Renal cortex interstitium (tissue), 11 donors: ENCODE measurements at regions not wholly inside any gene's neighbourhood (a gene's known extent, or its start where the extent isn't known, plus 50 kb on each side); places are given as distances from the start of the nearest gene placed in this dataset.

Source experiments
- DNase-seq, 11 donors: peaks; one replicate each; pipeline ENCODE4 v3.0.0-alpha.2; 2013; ENCODE audit warnings: low read depth in 9 of 11, low spot score in 4 of 11; ENCODE audit errors: extremely low read depth in 1 of 11

DNA sequence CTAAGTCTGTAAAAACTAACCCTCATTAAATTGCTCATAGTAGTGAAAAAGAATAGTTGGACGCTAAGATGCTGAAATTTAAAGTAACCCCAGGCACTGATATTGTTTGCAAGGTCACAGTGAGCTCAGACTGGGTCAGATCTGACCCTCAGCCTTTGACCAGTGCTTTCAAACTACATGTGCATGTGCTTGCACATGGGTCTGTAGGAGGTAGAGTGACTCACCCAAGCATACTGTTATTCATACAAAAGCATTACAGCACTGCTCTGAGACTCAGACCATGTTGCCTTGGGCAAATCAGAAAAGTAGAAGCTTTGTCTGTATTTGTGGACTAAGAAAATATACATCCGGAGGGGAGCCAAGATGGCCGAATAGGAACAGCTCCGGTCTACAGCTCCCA, 326.4 kb upstream of the MARCKS start:
- DNase-seq: no peak

DNA sequence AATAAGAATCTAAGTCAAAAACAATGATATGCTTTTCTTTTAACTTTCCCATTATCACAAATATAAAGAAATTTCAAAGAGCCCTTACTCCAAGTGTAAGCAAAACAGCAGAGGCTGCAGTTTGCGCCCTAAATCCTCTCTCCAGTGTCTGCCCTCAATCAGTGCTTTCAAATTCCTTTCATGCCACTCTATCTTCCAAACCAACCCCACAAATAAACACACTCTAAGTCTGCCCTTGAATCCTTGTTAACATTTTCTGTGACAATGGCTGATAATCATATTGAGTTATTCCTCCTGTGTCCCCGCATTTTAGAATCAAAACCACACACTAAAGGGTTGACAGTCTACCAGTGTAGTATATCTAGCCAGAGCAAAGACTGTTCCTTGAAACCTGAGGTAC, 317.9 kb upstream of the MARCKS start:
- no peak for DNase-seq

DNA sequence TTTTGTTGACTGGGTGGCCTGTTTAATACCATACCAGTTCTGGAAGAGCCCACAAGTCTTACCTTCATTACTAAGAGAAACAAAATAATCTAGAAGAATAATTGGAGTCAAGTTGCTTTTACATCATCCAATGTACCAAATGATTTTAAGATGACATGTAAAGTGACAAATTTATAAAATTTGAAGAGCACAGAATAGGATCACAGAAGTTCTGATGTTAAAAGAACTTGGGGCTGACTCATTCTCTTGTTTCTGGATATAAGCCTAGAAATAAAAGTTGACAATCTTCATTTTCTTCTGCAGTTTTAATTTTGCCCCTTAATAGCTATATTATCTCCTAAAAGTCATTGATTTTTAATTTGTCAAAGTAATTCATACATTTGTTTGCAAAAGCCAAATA, 317.5 kb upstream of the MARCKS start:
- DNase-seq: no peak

DNA sequence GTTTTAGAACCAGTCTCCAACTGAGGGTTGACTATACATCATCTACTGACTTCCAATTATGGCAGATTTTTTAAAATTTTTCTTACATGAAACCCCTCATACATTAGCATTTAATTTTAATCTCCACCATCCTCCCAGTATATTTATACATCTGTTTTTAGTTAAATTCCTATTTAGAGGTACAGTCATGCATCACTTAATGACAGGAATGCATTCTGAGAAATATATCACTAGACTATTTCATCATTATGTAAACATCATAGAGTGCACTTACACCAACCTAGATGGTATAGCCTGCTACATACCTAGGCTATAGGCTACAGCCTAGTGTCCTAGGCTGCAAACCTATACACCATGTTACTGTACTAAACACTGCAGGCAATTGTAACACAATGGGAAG, 316.7 kb upstream of the MARCKS start:
- DNase-seq: no peak

- no peak for DNase-seq
Measured at GRCh38 chr6:113551168-113551567, 306.0 kb upstream of the MARCKS start.

DNA sequence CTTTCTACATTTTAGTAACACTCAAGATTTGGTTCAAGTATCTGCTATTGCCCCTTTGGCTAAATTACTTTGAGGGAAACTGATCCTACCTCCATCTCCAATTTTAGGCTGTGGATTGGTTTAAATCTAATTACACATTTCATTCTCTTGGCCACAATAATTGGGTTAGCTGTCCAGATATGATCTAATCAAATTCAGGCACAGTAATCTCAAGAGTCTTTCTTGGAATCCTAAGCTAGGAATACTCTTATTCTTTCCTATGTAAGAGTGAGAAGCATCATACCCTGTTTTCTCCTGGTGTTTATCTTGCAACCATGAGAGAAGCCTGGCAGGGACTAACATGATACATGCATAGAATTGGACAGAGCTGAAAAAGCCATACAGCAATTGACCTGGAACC, 300.4 kb upstream of the MARCKS start:
- DNase-seq: no peak

- no peak for DNase-seq
Measured at GRCh38 chr6:113558431-113558830, 298.7 kb upstream of the MARCKS start.

- DNase-seq: peak in 3 of 11 donors; percentile 4 to 12 (median 6)
Measured at GRCh38 chr6:113558966-113559365, 298.2 kb upstream of the MARCKS start.

- no peak for DNase-seq
Measured at GRCh38 chr6:113560376-113560775, 296.8 kb upstream of the MARCKS start.

DNA sequence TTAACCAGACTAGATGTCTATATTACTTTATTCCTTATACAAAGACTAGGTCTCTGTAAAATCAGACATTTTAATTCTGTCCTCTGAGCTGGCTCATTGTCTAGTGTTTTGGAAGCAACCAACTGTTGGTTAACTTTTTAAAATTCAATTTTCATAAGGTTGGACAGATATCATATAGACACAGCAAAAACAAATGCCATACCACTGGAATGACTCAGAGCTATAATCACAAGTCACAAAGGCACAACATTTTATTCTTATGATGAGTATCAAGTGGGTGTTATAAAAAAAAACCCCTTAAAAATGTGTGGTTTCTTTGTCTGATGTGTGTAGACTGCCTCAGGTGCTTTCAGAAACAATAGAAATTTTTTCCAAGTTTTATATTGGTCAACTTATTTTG, 296.2 kb upstream of the MARCKS start:
- DNase-seq: no peak

- no peak for DNase-seq
Measured at GRCh38 chr6:113562248-113562647, 294.9 kb upstream of the MARCKS start.

DNA sequence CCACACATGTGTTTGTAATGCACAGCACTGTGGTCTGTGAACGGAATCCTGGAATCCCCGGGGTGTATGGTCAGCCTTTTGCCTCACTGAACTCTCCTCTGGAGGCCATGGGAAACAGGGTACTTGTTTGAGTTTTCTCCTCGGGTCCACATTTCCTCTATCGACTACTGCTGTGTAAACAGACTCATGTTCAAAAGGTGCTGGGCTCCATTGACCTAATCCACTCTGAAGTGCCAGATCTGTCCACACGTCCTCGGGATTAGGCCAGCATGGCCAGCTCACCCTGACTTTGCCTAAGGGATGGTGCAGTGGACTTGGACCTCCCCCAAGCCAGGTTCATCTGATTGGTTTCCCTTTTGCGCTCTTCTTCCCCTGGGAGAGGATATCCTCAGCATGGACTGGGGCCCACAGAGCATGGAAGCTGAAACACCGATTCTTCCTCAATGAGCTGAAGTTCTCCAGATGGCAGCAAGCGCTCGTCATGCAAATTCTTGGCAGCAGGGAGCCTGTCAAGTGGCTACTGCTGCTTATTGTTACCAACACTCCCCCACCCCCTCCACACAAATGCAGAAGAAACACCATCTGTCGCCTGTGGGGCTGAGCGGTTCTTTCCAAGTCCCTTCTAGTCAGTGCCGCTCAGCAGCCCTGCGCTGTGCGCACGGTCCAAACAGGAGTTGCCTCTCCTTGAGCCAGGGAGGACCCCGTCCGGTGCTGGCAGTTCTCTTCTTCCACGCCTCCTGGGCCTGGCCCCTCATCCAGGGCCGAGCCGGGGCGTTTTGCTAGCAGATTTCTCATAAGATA, 292.6 kb upstream of the MARCKS start:
- peak; percentile 48 to 84 (median 70) for DNase-seq

- DNase-seq: peak in 4 of 11 donors; percentile 11 to 31 (median 18)
Measured at GRCh38 chr6:113565306-113565705, 291.8 kb upstream of the MARCKS start.

DNA sequence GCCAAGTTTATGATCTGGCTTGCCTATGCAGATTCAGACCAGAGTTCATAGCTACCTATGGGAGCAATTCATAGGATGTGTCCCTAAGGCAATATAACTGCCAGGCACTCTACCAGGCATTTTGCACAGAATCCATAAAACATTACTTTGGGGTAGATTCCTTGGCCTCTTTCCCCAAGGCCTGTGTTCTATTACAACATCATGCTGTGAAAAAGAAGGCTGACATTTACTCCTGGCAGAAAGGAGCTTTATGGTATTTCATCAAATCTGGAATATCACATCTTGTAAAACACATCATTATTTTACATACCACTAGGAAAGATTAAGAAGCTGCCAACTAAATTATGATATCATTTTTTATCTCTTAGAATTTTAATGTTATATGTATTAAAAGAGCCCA, 287.0 kb upstream of the MARCKS start:
- no peak for DNase-seq

DNA sequence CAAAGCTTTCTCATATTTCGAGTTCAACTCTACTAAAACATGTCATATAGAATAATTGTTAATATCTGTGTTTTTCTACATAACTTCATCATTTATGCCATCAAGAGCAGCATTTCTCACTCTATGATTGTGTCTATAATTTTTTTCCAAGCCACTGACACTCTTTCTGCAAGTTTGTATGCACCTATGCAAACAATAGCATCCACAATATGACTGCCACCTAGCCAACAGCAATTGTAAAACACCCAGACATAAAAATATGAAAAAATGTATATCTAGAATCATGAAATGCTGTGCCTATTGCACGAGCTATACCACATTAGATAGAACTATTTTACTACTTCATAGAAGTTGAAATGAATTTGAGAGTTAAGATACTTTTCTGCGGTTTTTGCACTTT, 286.5 kb upstream of the MARCKS start:
- DNase-seq: no peak

DNA sequence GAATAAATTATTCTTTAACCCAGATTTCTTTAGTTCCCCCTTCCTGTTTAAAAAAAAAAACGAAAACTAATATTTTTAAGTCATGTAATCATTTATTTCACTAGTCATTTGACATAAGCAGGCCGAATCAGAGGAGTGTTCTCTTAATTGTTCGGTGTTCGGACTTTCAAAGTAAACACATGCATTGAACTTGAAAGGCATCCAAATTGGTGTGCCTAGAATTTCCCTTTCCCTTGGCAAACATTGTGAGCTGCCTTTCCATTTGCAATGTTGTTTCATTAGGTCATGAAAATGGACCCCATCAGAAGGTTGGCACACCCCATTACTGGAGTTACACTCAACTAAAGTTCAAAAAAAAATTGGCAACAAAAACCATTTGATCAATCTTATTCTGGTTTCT, 283.0 kb upstream of the MARCKS start:
- no peak for DNase-seq

DNA sequence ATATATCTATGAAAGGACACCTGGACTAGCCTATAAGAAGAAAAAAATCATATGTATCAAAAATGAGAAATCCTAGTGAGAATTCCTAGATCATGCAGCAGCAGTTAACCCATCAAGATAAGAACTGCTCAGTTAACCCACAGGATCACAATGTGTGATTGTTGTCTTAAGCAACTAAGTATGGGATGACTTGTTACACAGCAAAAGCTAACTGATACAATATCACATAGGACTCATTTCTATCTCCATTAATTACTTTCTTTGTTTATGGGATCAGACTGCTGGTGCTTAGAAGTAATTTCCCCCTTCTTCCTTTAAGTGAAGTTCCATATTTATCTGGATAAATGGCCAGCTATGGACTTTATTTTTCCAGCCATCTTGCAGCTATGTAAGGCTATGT, 280.8 kb upstream of the MARCKS start:
- DNase-seq: no peak

GRCh38 chr6:113578691-113579090, 278.5 kb upstream of the MARCKS start:
- no peak for DNase-seq

DNA sequence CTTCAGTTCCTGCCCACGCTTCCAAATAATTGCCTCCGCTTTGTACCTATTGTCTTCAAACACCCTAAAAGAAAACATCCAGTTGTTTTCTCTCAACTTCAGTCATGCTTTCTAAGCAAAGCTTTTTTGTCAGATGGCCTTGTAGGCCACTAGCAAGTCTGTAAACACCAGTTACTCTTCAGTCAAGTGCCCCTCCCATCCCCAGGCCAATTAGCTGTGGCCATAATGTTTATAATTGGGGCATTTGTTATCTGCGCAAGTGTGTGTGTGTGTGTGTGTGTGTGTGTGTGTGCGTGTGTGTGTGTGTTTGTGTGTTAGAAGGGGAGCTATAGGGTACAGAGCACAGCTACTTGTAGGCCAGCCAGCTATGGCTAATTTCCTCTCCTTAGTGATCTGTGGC, 272.4 kb upstream of the MARCKS start:
- DNase-seq: no peak

DNA sequence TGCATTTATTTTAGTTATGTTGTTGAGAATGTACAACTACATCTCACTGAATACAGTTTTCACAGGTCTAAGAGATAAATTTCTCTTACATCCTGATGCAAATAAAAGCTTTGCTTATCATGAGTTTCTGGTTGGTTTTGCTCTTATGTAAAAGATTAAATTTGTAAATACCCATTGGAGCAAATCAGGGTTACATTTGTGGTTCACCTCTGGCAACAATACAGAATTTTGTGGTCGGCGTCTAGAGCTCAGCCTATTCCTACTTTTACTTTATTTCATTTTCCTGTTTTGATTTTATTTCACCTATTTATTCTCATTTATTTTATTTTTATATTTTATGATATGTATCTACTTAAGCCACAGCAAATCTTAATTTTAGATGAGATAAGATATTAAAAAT, 271.9 kb upstream of the MARCKS start:
- DNase-seq: no peak

GRCh38 chr6:113586413-113587077, 270.6 kb upstream of the MARCKS start:
- no peak for DNase-seq
